ENCODE measurements at regions not wholly inside any gene's neighbourhood (a gene's known extent, or its start where the extent isn't known, plus 50 kb on each side); places are given as distances from the start of the nearest gene placed in this dataset.

DNA sequence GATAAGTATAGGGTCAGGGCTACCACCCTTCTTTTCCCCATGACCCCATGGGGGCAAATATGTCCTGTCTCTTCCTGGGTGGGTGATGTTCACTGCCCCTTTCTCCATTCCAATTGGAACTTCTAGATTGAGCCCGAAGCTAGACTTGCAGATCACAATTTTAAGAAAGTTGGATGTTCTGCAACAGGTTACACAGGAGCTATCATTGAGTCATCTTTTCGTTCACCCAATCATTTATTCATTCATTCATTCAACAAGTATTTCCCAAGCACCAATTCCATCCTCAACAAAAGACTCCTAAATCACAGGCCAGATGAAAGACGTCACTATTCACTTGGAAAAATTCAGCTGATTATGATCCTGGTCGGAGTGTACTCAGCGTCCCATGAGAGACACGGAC is 71.0 kb upstream of the FOXP4 start:
- TF ChIP-seq POLR2A (IDR thresholded peaks at IDR 0.05): no peak
- TF ChIP-seq, protein P1, sequence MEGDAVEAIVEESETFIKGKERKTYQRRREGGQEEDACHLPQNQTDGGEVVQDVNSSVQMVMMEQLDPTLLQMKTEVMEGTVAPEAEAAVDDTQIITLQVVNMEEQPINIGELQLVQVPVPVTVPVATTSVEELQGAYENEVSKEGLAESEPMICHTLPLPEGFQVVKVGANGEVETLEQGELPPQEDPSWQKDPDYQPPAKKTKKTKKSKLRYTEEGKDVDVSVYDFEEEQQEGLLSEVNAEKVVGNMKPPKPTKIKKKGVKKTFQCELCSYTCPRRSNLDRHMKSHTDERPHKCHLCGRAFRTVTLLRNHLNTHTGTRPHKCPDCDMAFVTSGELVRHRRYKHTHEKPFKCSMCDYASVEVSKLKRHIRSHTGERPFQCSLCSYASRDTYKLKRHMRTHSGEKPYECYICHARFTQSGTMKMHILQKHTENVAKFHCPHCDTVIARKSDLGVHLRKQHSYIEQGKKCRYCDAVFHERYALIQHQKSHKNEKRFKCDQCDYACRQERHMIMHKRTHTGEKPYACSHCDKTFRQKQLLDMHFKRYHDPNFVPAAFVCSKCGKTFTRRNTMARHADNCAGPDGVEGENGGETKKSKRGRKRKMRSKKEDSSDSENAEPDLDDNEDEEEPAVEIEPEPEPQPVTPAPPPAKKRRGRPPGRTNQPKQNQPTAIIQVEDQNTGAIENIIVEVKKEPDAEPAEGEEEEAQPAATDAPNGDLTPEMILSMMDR (IDR thresholded peaks at IDR 0.05): no peak
